GM18870 (cell line): ENCODE measurements at regions not wholly inside any gene's neighbourhood (a gene's known extent, or its start where the extent isn't known, plus 50 kb on each side); places are given as distances from the start of the nearest gene placed in this dataset.

Source experiments
- ATAC-seq: cut with Tn5 transposase; IDR thresholded peaks from one replicate; pipeline ENCODE4 v1.9.1; 2021; ENCODE audit warnings: moderate library complexity; ENCODE audit not compliant: unreplicated experiment

GRCh38 chr3:164179110-164179774 is 899.1 kb downstream of the SI start:
- ATAC-seq, result no peak

DNA sequence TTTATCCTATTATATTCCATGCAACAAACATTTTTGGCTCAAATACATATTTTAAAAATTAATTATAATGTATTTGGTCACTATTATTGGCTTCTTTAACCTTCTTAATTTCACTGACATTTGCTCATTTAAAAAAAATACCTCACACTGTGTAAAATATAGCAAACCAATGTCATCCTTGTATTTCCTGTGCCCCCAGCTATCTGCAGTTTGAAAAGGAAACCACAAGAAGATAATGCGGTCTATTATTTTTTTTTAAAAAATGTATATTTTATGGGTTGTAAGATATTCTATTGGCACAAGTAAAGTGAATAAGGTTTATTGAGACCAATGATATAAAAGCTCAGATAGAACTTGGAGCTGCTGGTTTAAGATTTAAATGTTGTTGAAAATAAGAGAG is 904.2 kb downstream of the SI start:
- ATAC-seq, result no peak

DNA sequence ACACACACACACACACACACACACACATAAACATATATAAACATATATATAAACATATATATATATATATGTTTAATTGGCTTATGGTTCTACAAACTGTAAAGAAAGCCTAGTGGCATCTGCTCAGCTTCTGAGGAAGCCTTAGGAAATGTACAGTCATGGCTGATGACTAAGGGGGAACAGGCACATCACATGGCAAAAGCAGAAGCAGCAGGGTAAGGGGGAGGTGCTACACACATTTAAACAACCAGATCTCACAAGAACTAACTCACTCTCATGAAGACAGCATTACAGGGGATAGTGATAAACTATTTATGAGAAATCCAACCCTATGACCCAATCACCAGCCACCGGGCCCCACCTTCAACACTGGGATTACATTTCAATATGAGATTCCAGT is 922.9 kb downstream of the SI start:
- no peak for ATAC-seq

- no peak for ATAC-seq
Measured at GRCh38 chr3:164144824-164145223, 933.5 kb downstream of the SI start.

GRCh38 chr3:164132878-164133277 is 945.4 kb downstream of the SI start:
- ATAC-seq, result no peak

DNA sequence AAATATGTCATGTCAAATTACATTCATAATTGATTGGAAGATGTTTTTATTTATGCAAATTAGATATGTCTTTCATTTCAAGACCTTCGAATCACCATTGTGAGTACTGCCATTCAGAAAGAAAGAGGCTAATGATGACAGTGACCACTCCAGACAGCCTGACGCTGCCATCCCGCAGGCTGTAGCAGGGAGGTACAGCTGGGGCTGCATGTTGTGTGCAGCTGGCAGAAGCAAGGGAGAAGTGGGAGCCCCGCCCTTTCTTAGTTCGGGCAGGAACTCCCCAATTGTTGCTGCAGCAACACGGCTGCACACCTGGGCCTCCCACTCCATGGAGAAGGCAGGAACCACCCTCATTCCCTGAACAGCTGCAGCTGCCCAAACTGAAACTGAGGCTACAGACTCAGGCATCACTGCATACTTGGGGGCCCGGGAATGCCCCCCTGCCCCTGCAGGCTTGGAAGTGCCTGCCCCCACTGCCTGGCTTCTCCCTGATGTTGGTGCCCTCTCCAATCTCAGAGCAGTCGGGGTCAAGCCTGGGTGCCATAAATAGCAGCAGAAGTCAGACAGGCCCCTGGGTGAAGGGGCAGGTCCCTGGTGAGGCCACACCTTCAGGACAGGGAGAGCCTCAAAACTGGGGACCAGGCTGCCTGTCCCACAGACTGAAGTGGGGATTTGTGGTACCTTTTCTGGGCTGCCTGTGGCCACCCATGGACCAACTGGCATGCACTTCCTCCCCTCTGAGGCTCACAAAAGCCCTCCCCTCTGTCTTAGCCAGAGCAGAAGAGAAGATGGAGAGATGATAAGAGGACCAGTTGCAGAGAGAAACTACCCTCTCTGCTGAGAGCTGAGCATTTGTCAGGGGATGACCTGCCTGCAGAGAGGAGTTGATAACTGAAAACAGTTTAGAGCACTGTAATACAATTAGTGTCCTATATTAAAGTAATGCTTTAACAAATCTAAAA is 964.6 kb downstream of the SI start:
- ATAC-seq, result no peak

- ATAC-seq, result no peak
Measured at GRCh38 chr3:164096352-164096751, 981.9 kb downstream of the SI start.

GRCh38 chr3:164095949-164096348 is 982.3 kb downstream of the SI start:
- ATAC-seq, result no peak

DNA sequence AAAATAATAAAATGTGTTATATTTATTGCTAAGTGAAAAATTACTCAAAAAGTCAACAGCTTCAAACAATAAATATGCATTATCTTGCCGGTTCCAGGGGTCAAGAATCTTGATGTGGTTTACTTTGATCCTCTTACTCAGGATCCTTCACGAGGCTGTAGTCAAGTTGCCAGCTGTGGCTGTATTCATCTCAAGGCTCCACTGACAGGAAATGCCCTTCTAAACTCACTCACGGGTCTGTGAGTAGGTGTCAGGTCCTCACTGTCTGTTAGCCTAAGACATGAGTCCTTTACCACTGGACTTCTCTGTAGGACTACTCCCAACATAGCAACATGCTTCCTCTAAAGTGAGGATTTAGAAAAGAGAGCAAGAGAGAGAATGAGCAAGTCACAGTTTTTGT is 983.0 kb downstream of the SI start:
- ATAC-seq, result no peak

DNA sequence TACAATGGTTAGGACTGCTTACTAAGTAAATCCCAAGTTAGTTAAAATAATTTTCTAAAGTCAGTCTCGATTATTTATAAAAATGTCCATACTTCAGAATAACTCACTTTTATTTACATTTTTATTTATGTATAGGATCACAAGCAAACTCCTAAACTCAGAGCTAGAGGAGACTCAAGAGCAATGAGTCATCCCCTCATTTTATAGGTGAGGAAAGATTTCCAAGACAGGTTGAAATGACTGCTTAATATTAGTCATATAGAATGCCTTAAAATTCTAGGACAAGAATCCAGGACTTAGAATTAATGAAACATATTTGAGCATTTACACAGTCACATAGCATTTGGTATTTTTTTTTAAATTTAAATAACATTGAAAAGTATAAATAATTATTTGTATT is 983.8 kb downstream of the SI start:
- ATAC-seq, result no peak

- ATAC-seq, result no peak
Measured at GRCh38 chr3:164080208-164080607, 998.1 kb downstream of the SI start.

DNA sequence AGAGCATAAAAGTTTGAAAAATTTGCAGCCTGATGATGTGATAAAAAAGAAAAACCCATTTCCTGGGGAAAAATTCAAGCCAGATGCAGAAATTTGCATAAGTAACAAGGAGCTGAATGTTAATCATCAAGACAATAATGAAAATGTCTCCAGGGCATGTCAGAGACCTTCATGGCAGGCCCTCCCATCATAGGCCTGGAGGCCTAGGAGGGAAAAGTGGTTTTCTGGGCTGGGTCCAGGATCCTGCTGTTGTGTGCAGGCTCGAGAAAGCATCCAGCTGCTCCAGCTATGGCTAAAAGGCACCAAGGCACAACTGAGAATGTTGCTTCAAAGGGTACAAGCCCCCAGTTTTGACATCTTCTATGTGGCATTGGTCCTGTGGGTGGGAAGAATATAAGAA is 1014.0 kb downstream of the SI start:
- no peak for ATAC-seq

GRCh38 chr3:164060923-164061322 is 1017.4 kb downstream of the SI start:
- no peak for ATAC-seq

DNA sequence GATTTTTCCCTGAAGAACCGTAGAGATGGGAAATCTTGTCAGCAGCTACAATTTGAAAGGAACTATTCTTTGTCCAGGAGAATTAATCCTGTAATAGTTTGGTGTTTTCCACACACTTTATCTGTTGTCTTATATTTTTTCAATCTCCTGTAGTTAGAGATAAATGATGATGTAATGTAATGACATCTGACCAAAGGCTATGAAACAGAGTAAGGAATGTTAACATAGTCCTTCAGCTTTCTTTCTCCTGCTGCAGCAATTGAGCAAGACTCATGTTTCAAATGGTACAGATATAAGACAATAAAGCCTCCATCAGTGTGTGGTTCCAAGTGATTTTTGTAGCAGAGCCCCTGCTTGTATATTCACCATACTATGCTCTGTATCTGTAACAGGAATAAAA is 1028.4 kb downstream of the SI start:
- ATAC-seq, result no peak

DNA sequence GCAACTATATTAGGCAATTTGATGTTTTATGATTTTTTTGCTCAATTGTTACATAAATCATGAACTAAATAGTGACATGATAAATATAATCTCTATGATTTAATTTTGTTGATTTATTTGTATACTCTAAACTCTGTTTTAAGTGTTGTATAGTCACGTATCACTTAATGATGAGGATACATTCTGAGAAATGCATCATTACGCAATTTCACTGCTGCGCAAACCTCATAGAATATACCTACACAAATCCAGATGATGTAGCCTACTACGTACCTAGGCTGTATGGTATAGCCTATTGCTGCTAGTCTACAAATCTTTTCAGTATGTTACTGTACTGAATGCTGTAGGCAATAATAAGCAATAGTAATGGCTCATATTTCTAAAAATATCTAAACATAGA is 1029.8 kb downstream of the SI start:
- ATAC-seq, result no peak

DNA sequence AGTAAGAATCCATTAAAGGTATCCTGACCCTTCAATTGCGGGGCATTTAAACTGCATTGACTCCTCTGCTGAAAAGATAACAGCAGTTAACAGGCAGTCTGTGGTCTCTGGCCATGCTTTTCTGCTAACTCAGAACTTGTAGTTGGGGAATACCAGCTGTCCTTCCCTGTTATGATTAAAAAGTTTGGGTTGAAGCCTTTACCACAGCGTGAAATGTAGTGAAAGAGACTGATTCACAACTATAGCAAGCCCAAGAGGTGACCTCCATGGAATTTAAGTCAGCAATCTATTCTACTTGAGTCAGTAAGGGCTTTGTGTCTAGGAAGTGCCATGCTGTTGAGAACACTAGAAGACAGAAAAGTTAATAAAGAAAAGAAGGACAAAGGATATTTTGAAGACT is 1037.3 kb downstream of the SI start:
- no peak for ATAC-seq

- ATAC-seq, result no peak
Measured at GRCh38 chr3:164030194-164030593, 1048.1 kb downstream of the SI start.

GRCh38 chr3:164024786-164025185 is 1053.5 kb downstream of the SI start:
- no peak for ATAC-seq

DNA sequence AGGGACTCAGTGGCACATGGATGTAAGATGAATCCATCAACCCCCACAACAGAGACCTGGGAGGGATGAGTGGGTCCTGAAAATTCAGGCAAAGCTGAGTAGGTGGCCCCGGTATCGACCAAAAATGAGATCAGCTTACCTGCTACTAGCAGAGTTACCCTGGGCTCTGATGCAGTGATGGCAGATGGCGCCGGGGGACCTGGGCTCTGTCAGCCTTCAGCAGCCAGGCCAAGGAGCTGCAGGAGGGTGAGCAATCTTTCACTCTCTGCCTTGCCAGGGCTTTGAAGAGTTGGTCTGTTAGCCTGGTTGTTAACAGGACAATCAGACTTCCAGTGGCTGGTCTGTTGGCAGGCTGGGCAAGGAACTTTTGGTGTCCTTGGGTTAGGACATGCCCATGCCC is 1054.8 kb downstream of the SI start:
- no peak for ATAC-seq

DNA sequence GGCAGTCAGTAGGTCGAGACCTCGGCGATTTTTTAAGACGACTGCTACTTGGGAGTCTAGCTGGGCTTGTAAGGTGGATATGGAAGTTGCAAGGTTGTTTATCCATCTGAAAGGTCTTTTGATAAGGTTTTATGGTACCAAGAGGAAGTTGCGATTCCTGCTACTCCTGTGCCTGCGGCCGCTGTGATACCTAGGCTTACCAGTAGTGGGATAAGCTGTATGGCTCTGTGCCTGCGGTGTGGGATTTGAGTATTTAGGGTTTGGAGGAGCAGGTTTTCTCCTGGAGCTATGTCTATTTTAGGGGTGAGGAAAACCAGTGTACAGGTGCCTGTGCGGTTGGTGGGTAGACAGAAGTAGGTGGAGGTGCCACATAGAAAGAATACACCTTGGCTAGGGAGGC is 1059.8 kb downstream of the SI start:
- no peak for ATAC-seq

GRCh38 chr3:164007765-164008164 is 1070.5 kb downstream of the SI start:
- ATAC-seq, result no peak

DNA sequence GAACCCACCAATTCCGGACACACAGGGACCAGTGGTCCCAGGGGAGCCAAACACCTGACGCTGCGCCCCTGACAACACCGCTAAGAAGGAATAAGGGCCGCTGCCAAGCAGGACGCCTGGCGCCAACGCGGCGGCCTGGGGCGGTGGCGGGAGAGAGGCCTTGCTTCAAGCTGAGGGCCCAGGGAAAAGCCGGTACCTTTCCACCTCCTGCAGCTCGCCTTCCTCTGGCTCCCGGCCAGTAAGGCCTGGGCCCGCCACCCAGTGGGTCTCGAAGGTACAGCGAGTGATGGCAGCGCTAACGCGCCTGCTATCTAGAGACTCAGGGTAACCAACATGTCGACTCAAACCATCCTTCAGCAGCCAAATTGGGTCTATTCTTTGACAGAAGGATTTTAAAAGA is 1074.1 kb downstream of the SI start:
- ATAC-seq, result no peak
